GM19468 (cell line): ENCODE measurements at regions not wholly inside any gene's neighbourhood (a gene's known extent, or its start where the extent isn't known, plus 50 kb on each side); places are given as distances from the start of the nearest gene placed in this dataset.
"Not testable (repeated sequence)": the region's sequence is repeated elsewhere in the genome, so short reads cannot be mapped to it uniquely, and the experiment has no call there.

ENCODE experiments used
- ATAC-seq: cut with Tn5 transposase; IDR thresholded peaks from one replicate; pipeline ENCODE4 v1.9.1; 2021; ENCODE audit warnings: mild to moderate bottlenecking, moderate library complexity, moderate number of reproducible peaks; ENCODE audit not compliant: unreplicated experiment; ENCODE audit errors: extremely low read depth

DNA sequence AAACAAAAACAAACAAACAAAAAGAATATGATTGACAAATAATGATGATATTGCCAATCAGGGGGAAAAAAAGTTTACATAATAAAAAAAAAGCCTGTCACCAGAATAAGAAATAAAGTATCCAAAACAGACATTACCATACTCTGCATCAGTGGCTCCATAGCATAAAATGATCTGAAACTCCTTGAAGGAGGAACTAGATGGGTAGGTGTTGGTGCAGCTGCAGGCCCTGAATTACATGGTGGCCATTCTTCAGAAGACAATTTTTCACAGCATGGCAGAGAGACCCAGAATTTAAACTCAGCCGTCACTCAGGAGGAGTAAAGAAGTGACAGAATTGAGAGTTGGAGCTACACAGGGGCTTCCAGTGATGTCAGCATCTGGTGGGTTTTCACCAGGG is 60.2 kb downstream of the GLUL start:
- ATAC-seq: no peak

DNA sequence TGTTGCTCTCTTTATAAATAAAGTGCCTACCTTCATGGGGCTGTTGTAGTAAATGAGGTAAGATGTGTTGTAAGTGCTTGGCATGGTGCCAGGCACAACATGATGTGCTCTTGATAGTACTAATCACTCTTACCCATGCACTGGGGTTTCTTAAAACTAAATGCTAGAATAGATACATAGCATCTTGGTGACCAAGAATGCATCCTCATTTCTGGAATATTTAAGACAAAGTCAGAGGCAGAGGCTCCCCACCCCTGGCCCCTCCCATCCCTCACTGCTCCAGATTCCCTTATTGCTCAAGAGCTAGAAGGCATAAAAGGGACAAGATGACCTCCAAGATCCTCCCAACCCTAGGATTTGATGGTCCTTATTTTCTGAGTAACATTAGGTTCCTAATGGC is 61.3 kb downstream of the GLUL start:
- no peak for ATAC-seq

DNA sequence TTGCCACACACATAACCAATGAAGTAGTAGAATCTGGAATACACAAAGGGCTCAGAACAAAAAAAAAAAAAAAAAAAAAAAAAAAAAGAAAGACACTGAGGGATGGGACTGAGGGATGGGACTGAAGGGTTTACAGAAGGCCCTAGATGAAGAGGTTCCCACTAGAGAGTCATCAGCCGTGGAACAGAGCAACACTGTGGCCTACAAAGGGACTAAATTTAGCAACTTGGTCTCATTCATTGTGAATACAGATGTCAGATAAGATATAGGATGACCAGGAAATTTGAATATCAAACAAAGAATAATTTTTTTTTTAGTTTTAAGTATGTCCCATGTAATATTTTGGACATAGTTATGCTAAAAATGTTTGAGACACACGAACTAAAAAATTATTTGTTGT is 62.1 kb downstream of the GLUL start:
- ATAC-seq: no peak

DNA sequence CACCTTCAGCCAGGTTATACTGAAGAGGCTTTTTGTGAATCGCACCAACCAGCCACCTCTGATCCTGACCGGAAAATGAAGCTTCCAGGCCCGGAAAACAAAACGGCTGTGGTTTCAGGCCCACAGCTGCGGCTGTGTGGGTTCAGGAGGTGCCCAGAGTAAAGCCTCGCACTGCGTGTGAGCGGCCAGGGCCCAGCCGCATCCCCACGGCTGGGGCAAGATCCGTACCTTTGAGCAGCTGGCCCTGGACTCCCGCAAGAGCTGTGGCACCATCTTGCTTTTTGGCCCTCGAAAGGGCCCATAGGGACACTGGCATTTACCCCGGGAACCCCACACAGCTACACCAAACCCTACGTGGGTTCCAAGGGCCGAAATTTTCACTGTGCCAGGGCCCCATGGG is 63.0 kb downstream of the GLUL start:
- no peak for ATAC-seq

DNA sequence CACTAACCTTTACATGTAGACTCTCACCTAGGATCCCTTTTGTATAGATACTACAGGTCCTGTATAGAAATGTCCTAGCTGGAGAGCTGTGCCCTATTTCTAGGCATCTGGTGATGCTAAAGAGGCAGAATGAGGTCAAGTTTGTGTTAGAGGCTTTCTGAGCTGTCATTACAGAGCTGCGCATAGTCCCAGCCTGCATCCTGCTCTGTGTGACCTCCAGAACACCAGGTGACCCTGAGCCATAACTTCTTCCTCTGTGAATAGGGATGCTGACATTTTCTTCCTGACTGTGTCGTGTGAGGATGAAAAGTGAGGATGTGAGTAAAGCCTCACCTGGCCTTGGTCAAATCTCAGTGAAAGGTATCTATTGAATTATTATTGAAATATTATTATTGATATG is 66.3 kb downstream of the GLUL start:
- ATAC-seq: no peak

DNA sequence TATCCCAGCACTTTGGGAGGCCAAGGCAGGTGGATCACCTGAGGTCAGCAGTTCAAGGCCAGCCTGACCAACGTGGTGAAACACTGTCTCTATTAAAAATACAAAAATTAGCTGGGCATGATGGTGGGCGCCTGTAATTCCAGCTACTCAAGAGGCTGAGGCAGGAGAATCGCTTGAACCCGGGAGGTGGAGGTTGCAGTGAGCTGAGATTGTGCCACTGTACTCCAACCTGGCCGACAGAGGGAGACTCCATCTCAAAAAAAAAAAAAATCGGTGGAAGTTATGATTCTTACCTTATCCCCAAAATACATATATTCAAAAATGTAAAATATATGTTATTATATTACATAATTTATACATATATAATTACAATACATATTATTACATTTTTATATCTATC is 70.1 kb downstream of the GLUL start:
- ATAC-seq: not testable (repeated sequence)

DNA sequence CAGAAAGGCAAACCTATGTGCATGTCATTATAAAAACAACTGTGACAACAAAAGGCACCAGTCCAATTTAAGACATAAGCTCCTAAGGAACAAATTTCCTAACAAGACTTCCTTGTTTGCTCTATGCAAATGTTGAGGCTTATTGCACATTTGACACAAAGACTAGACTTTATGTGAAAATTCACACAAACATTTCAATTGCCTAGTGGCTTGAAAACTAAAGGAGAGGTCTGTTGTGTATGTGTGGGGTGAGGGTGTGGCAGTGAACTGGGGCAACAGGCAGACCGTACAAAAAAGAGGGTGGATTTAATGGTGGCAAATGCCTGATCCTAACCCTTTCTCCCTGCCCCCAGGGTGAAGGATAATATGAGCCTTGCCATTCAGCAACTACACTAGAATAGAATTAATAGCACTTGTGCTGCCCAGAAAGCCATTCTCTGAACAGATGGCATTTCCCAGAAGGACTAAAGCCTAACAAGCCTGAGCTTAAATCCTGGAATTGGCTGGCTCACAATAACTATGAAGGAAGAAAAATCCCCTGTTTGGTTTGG is 73.9 kb downstream of the GLUL start:
- no peak for ATAC-seq

DNA sequence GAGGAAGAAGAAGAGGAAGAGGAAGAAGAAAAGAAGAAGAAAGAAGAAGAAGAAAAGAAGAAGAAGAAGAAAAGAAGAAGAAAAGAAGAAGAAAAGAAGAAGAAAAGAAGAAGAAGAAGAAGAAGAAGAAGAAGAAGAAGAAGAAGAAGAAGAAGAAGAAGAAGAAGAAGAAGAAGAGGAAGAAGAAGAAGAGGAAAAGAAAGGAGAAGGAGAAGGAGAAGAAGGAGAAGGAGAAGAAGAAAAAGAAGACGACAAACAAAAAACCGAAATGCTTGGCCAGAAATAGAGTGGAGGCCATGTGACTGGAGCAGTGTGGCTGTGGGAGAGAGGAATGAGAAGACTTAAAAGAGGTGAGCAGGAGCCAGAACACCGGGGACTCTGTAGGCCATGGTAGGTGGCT is 75.1 kb downstream of the GLUL start:
- not testable (repeated sequence) for ATAC-seq

DNA sequence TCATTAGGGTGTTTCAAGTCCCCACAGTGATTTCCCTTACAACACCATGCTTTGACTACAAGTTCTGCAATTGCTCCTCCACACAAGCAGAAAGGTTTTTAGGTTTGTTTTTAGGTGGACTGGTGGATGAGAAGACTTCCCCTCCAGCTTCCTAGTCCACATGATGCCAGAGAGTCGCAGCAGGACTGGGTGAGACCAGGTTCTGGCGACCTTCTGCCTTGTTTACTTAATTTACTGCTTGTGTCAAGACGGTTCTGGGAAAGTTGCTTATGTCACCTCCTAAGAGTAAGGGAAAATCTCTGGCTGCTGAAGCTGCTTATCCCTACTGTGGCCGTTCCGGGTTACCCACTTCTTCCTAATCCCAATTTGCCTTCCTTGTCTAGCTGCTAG is 76.4 kb downstream of the GLUL start:
- ATAC-seq: no peak

DNA sequence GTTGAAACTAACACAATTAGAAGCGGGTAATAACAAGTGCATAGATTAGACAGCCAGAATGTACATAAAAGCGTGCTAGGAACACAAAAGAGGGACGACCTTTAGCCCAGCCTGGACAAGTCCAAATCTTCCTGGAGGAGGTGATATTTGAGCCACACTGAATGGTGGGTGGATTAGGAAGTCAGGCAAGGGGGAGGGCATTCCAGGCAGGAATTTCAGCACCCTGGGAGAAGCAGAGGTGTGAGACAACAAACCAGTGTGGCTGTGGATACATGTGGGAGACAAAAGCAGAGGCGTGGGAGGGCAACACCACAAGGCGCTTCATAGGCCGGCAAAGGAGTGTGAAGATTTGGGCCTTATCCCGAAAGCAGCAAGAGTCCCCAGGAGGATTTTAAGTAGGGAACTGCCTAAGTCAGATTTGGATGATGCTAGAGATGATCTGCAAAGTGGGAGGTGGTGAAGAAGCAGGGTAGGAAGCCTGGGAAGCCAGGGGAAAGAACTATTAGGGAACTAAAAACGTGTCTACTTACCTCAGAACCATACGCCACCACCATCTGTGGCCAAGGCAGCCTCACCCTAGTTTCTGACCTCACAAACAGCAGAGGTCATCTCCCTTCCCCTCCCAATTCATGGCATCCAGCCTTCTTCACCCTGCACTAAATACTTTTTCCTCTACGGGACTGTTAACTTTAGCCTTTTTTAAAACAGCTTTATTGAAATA is 81.8 kb downstream of the GLUL start:
- no peak for ATAC-seq

DNA sequence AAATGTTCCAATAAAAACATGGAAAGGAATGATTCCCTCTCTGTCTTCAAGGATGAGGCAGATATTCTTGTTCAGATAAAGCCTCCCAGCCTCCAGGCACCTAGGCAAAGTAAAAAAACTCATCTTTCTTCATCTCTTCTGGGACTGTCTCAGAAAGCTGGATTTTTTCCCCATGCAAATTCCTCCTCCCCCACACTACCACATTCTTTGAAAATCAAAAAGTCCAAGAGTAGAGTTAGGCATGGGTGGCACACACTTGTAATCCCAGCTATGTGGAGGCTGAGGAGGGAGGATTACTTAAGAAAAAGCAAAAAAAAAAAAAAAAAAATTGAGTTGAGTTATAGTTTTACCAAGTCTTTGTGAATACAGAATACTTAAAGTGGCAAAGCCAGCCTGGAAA is 82.8 kb downstream of the GLUL start:
- no peak for ATAC-seq

DNA sequence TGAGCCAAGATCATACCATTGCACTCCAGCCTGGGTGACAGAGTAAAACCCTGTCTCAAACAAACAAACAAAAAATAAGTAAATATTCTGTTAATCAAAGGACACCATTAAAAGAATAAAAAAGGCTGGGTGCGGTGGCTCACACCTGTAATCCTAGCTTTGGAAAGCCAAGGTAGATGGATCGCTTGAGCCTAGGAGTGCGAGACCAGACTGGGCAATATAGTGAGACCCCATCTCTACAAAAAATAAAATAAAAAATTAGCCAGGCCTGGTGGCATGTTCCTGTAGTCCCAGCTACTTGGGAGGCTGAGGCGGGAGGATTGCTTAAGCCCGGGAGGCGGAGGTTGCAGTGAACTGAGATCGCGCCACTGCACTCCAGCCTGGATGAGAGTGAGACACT is 84.1 kb downstream of the GLUL start:
- ATAC-seq: not testable (repeated sequence)

DNA sequence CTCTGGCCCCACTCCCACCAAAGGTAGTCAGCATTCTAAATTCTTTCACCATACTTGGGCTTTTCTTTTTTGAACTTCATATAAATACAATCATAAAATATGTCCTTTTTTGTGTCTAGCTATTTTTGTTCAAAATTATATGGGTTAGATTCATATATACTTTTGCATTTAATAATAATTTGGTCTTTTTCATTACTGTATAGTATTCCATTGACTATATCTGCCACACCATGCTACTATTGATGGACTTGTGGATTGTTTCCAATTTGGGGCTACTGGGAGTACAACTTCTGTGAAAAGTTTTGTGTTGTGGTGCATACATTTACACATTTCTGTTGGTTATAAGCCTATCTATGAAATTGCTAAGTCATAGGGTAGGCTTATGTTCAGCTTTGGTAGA is 85.7 kb downstream of the GLUL start:
- ATAC-seq: no peak

DNA sequence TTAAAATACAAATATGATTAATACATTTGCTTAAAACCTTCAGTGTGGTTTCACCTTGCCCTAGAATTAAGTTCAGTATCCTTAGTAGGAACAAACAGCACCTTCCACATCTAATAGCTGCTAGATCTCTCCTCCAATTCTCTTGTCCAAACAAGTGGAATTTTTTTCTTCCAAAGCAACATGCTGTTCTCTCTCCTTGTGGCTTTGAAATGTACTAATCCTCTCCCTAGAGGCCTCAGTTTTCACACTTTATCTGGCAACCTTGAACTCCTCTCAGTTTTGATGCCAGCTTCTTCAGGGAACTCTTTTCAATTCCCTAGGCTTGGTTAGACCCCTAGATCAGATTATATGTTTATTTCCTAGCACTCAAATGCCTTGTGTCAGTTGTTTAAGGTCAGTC is 87.0 kb downstream of the GLUL start:
- no peak for ATAC-seq

DNA sequence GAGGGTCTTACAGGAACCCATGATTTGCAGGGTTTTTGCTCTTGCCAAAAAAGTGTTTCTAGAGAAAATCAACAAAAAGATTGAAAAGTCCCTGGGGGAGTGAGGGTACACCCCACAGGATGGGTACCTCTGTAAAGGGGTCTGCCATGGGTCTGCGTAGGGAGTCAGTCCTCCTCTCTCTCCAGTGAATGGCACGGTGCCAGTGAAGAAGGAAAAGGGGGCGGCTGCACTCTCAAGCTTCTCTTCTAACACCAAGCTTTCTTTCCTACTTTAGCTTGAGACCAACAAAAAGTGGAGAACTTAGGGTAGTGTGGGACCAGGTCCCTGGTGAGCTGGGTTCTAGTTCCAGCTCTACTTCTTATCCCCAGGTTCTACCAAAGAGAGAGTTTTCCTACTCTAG is 87.4 kb downstream of the GLUL start:
- no peak for ATAC-seq

DNA sequence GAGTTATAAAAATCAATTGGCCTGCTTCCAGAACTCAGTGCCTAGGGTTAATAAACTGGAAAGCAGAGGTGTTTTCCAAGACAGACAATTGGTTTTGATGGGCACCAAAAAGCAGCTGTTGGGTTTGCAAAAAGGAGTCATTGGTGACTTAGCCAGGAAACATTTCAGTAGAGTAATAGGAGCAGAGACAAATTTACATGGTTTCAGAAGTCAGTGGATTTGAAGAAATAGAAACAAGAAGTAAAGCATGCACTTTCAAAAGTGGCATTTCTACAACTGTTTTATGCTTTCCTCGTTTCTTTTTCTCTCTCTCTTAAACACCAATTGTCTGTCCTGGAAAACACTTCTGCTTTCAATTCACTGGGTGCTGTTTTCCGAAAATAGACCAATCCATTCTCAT is 87.8 kb downstream of the GLUL start:
- ATAC-seq: peak; percentile 66

DNA sequence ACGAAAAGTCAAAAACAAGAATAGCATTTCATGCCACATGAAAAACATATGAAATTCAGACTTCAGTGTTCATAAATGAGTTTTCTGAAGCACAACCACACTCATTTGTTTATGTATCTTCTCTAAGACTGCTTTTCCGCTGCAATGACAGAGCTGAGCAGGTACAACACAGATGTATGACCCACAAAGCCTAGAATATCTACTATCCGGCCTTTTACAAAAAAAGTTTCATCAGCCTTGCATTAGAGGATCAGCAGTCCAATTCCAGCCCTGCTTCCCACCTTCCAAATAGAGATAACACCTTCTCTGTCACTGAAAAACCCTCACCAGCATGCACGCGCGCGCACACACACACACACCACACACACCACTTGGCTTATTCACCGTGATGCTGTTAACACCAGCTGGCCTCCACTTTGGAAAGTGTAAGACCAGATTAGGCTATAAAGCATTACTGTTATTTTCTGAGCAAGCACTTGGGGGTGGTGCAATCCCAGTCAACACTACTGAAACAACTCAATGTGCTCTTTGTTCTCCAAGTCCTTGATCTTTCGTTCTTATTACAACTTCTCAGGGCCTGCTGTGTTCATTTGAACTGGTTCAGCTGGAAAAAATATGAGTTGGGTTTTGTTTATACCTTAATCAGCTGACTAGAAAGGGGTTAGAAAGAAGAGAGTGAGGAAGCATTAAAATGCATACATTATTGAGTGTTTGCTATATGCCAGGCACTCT is 90.0 kb downstream of the GLUL start:
- no peak for ATAC-seq

DNA sequence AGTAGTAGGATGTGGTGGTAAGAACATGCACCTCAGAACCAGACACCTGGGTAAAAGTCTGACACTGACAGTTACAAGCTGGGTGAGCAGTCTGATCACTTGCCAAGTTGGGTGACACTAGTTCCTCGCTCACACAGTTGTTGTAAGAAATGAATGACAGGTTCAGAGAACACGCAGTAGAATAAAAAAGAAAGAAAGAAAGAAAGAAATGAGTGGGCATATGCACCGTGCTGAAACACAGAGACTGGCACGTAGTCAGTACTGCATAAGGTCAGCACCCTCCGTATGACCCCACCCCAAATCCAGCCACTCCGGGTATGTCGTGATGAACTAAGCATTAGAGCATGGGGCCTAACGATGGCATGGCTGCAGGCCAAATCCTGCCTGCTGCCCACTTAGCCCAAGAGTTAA is 90.6 kb downstream of the GLUL start:
- ATAC-seq: no peak

DNA sequence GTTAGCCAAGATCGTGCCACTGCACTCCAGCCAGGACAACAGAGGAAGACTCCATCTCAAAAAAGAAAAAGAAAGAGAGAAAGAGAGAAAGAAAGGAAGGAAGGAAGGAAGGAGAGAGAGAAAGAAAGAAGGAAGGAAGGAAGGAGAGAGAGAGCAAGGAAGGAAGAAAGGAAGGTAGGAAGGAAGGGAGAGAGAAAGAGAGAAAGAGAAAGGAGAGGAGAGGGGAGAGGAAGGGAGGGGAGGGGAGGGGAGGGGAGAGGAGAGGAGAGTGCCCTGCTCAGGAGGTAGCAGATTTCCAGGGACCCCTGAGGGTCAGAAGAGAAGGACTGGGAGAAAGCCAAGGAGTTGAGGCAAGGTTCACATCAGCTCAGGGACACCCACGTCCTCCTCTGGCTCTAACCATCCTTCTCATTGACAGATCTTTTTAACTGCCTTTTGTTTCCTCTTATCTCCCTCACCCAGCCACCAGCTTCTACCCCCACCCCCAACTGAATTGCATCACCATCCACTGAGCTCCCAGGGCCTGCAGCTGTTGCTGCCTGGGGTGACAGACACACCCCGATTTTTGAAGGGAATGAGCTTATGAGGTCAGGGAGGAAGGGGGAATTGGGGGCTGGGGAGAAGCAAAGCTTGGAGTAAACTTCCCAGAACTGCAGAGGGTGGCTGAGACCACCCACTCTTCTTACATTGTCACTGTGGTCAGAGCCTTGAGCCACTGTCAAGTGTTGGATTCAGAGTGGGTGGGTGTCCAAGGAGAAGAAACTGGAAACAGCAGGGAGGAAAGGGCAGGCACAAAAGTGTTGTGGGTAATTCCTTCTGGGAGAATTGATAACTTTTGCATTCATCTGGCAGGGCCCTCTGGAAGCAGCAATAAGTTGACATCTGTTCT is 91.6 kb downstream of the GLUL start:
- no peak for ATAC-seq

DNA sequence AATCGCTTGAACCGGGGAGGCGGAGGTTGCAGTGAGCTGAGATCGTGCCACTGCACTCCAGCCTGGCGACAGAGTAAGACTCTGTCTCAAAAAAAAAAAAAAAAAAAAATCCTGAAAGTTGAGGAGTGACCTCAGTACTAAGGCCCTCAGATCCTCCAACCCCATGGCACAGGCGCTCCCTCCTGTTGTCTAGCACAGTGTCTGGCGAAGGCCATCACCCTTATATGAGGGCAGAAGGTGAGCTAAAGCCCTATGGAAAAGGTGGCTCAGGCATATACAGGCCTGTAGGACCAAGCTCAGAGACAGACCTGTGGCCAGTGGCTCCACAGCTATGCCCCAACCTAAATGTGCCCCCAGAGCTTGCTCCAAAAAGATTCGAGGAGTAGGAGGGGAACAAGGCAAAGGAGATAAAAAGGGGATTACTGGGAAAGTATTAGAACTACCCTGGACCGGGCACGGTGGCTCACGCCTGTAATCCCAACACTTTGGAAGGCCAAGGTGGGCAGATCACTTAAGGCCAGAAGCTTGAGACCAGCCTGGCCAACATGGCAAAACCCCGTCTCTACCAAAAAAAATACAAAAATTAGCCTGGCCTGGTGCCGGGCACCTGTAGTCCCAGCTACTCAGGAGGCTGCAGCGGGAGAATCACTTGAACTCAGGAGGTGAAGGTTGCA is 92.4 kb downstream of the GLUL start:
- ATAC-seq: not testable (repeated sequence)
